Uterus (tissue), 3 donors: ENCODE measurements at regions not wholly inside any gene's neighbourhood (a gene's known extent, or its start where the extent isn't known, plus 50 kb on each side); places are given as distances from the start of the nearest gene placed in this dataset.

Source experiments
- DNase-seq, 2 donors: peaks; one replicate each; pipeline ENCODE4 v3.0.0-alpha.2; 2019 to 2020
- H3K27ac ChIP-seq, 2 donors: fragments of 200-600 bp; sonication (generic); 1 replicate in 1 of 2; 2 replicates in 1 of 2; pipeline ENCODE4 v1.5.1; 2016 to 2018
- H3K27me3 ChIP-seq, 2 donors: fragments of 200-600 bp; sonication (generic); one replicate each; pipeline ENCODE4 v1.5.1; 2018 to 2019; ENCODE audit warnings: control low read depth in 1 of 2
- H3K36me3 ChIP-seq, 2 donors: fragments of 200-600 bp; sonication (generic); one replicate each; pipeline ENCODE4 v1.5.1; 2019; ENCODE audit warnings: control low read depth in 1 of 2
- H3K4me1 ChIP-seq, 2 donors: fragments of 200-600 bp; sonication (generic); one replicate each; pipeline ENCODE4 v1.5.1; 2018 to 2019; ENCODE audit warnings: control low read depth in 1 of 2
- H3K4me3 ChIP-seq, 2 donors: fragments of 200-600 bp; sonication (generic); 1 replicate in 1 of 2; 2 replicates in 1 of 2; pipeline ENCODE4 v1.5.1; 2018 to 2019; ENCODE audit warnings: mild to moderate bottlenecking in 1 of 2
- H3K9me3 ChIP-seq, 2 donors: fragments of 200-600 bp; sonication (generic); one replicate each; pipeline ENCODE4 v1.5.1; 2019; ENCODE audit warnings: control low read depth in 1 of 2
- CTCF ChIP-seq, 4 experiments: fragments of 200-600 bp in 2 of 4; fragments of 450-650 bp in 2 of 4; sonication (generic) in 2 of 4; IDR thresholded peaks; one replicate each; pipeline ENCODE4 v1.5.1; 2016 to 2019; ENCODE audit warnings: antibody characterized with exemption in 4 of 4, mild to moderate bottlenecking in 2 of 4, moderate library complexity in 1 of 4
- POLR2A ChIP-seq, 2 donors: fragments of 450-650 bp; IDR thresholded peaks; one replicate each; pipeline ENCODE4 v1.6.1; 2016; ENCODE audit warnings: antibody characterized with exemption in 2 of 2, mild to moderate bottlenecking in 1 of 2, moderate library complexity in 1 of 2
- intact Hi-C: fragments of 100-400 bp; cut with DNase I; formaldehyde crosslinking; loops from one replicate; pipeline ENCODE4 v1.15.1; 2023; ENCODE audit warnings: low total_unique reads
- donor health status: DM: yes; HTN: yes; CAD: no.

GRCh38 chr21:16061194-16061593 lies 331.4 kb downstream of the USP25 start:
- TF ChIP-seq POLR2A (IDR thresholded peaks at IDR 0.05) = no peak
- no peak for TF ChIP-seq CTCF (IDR thresholded peaks at IDR 0.05)
- no peak for DNase-seq
- no peak overlapping the region for H3K4me3 ChIP-seq
- no peaks in the 10 kb centered on the region for H3K9me3 ChIP-seq
- no peaks in the 10 kb centered on the region for H3K36me3 ChIP-seq
- H3K27me3 ChIP-seq = no peaks in the 10 kb centered on the region
- intact Hi-C loops = no loop called here
- H3K4me1 ChIP-seq = no peaks in the 10 kb centered on the region
- H3K27ac ChIP-seq = no peak overlapping the region

GRCh38 chr21:16069178-16070112 lies 339.7 kb downstream of the USP25 start:
- H3K36me3 ChIP-seq = no peaks in the 10 kb centered on the region
- intact Hi-C loops = no loop called here
- TF ChIP-seq POLR2A (IDR thresholded peaks at IDR 0.05) = no peak
- no peak for TF ChIP-seq CTCF (IDR thresholded peaks at IDR 0.05)

GRCh38 chr21:16070207-16070651 lies 340.4 kb downstream of the USP25 start:
- TF ChIP-seq POLR2A (IDR thresholded peaks at IDR 0.05) (no peak), CTCF (IDR thresholded peaks at IDR 0.05) (peak in 3 of 4 experiments; percentile 12 to 30 (median 22))
- intact Hi-C loops = no loop called here
- H3K9me3 ChIP-seq = no peaks in the 10 kb centered on the region
- H3K36me3 ChIP-seq = no peaks in the 10 kb centered on the region
- H3K4me3 ChIP-seq = peak overlapping the region; percentile 34 to 40
- H3K4me1 ChIP-seq = no peaks in the 10 kb centered on the region
- peak overlapping the region; percentile 90 to 91 for H3K27ac ChIP-seq
- no peaks in the 10 kb centered on the region for H3K27me3 ChIP-seq
- DNase-seq = peak in 1 of 2 donors; percentile 29

More at GRCh38 chr21:16069178-16070112, 339.7 kb downstream of the USP25 start:
- Histone ChIP-seq H3K4me3 (peak overlapping the region in 1 of 2 donors; percentile 40), H3K27ac (peak overlapping the region; percentile 90 to 91), H3K9me3 (no peaks in the 10 kb centered on the region), H3K27me3 (no peaks in the 10 kb centered on the region), H3K4me1 (no peaks in the 10 kb centered on the region)
- no peak for DNase-seq

- TF ChIP-seq POLR2A (IDR thresholded peaks at IDR 0.05) = no peak
- TF ChIP-seq CTCF (IDR thresholded peaks at IDR 0.05) = no peak
- no peaks in the 10 kb centered on the region for H3K9me3 ChIP-seq
- no peaks in the 10 kb centered on the region for H3K36me3 ChIP-seq
- DNase-seq = peak; percentile 47 to 62
- no peaks in the 10 kb centered on the region for H3K4me1 ChIP-seq
- intact Hi-C loops = no loop called here
- H3K27ac ChIP-seq = peak overlapping the region; percentile 90 to 91
- peak overlapping the region; percentile 34 to 40 for H3K4me3 ChIP-seq
- no peaks in the 10 kb centered on the region for H3K27me3 ChIP-seq
These were observed 341.3 kb downstream of the USP25 start for GRCh38 chr21:16071092-16071491.

- Histone ChIP-seq H3K4me1 (no peaks in the 10 kb centered on the region), H3K27me3 (no peaks in the 10 kb centered on the region), H3K36me3 (no peaks in the 10 kb centered on the region), H3K9me3 (no peaks in the 10 kb centered on the region), H3K4me3 (peak overlapping the region; percentile 34 to 40), H3K27ac (peak overlapping the region; percentile 90 to 91)
- no peak for TF ChIP-seq CTCF (IDR thresholded peaks at IDR 0.05)
- no peak for TF ChIP-seq POLR2A (IDR thresholded peaks at IDR 0.05)
- intact Hi-C loops = no loop called here
- DNase-seq = no peak
These were observed 342.0 kb downstream of the USP25 start for GRCh38 chr21:16071761-16072160.
